Fibroblast of lung (primary cell): ENCODE measurements at regions not wholly inside any gene's neighbourhood (a gene's known extent, or its start where the extent isn't known, plus 50 kb on each side); places are given as distances from the start of the nearest gene placed in this dataset.

Experiments
- DNase-seq, 2 donors: peaks; one replicate each; pipeline versions ENCODE4 v3.0.0 to v3.0.0-alpha.2; 2010; ENCODE audit warnings: low read depth in 2 of 2
- H2AFZ ChIP-seq: 2 replicates; pipeline ENCODE4 v1.5.1; 2012; ENCODE audit warnings: low read length, control low read depth, inconsistent platforms
- H3K27ac ChIP-seq: 2 replicates; pipeline ENCODE4 v1.5.1; 2011; ENCODE audit warnings: low read length, control low read depth; ENCODE audit not compliant: insufficient read depth
- H3K27me3 ChIP-seq: 2 replicates; pipeline ENCODE4 v1.5.1; 2011; ENCODE audit warnings: mild to moderate bottlenecking, low read length; ENCODE audit not compliant: control insufficient read depth, insufficient read depth
- H3K36me3 ChIP-seq: 2 replicates; pipeline ENCODE4 v1.5.1; 2011; ENCODE audit warnings: low read length; ENCODE audit not compliant: control insufficient read depth, insufficient read depth
- H3K4me1 ChIP-seq: 2 replicates; pipeline ENCODE4 v1.5.1; 2011; ENCODE audit warnings: low read length; ENCODE audit not compliant: control insufficient read depth, insufficient read depth; ENCODE audit errors: extremely low read depth
- H3K4me2 ChIP-seq: 2 replicates; pipeline ENCODE4 v1.5.1; 2011; ENCODE audit warnings: low read length, control low read depth; ENCODE audit not compliant: insufficient read depth; ENCODE audit errors: extremely low read depth
- H3K4me3 ChIP-seq, 4 experiments: fragments of 200-600 bp in 1 of 4; sonication (generic) in 1 of 4; replicated peaks in 1 of 4; 2 replicates each; pipeline ENCODE4 v1.5.1; 2011 to 2016; ENCODE audit warnings: low read length in 4 of 4, low read depth in 3 of 4, mild to moderate bottlenecking in 3 of 4, control low read depth in 2 of 4, inconsistent platforms in 1 of 4, mixed read lengths in 1 of 4; ENCODE audit not compliant: insufficient read depth in 1 of 4; ENCODE audit errors: control extremely low read depth in 1 of 4
- H3K79me2 ChIP-seq: 2 replicates; pipeline ENCODE4 v1.5.1; 2012; ENCODE audit warnings: mild to moderate bottlenecking, low read length, inconsistent platforms; ENCODE audit not compliant: control insufficient read depth, insufficient read depth
- H3K9ac ChIP-seq: 2 replicates; pipeline ENCODE4 v1.5.1; 2011; ENCODE audit warnings: mild to moderate bottlenecking, low read length, control low read depth; ENCODE audit not compliant: insufficient read depth
- H3K9me3 ChIP-seq: 2 replicates; pipeline ENCODE4 v1.5.1; 2012; ENCODE audit warnings: low read depth, low read length; ENCODE audit not compliant: control insufficient read depth, insufficient read depth
- H4K20me1 ChIP-seq: 2 replicates; pipeline ENCODE4 v1.5.1; 2011; ENCODE audit warnings: low read length; ENCODE audit not compliant: control insufficient read depth, insufficient read depth; ENCODE audit errors: extremely low read depth
- CTCF ChIP-seq, 2 donors: IDR thresholded peaks in 1 of 2; conservative IDR thresholded peaks in 1 of 2; 1 replicate in 1 of 2; 2 replicates in 1 of 2; pipeline ENCODE4 v1.5.1; 2011 to 2012; ENCODE audit warnings: low read length in 2 of 2, control low read depth in 1 of 2, inconsistent platforms in 1 of 2, low read depth in 1 of 2, mild to moderate bottlenecking in 1 of 2
- EZH2 ChIP-seq: IDR thresholded peaks from 2 replicates; pipeline ENCODE4 v1.5.1; 2012; ENCODE audit warnings: low read length, control low read depth, mild to moderate bottlenecking; ENCODE audit errors: missing control alignments

DNA sequence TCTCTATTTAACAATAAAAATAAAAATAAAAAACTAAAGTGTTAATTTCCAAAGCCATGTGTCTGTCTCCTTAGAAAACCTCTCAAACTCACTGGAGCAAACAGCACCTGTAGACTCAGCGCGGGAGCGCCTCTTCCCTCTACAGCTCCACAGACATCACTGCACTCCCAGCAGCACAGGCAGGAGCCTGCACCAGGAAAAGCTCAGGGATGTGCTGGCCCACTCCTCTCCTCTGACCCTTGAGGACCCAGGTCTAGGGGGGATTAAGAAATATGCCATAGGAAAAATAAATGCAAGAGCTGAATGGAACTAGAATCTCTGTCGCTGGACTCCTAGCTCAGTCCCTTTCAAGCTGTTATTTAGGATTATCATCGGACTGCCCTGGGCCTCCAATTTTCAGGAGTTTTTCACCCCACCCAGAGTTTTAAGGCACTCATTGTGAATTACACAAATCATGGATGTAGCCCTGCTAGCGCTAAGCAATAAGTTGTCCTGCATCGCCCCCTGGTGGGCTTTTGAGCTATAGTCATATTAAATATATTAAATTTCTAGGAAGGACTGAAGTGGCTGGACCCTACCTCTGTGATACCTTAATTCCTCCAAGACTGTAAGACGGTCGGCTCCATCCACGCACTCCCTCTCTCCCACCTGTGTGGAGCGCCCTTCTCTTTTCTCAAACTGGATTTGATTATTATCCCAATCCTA lies 333.9 kb downstream of the UQCRFS1 start:
- H3K36me3 ChIP-seq, result no peaks in the 10 kb centered on the region
- H3K9ac ChIP-seq, result no peak overlapping the region
- H3K27ac ChIP-seq, result no peak overlapping the region
- H3K9me3 ChIP-seq, result no peaks in the 10 kb centered on the region
- TF ChIP-seq EZH2 (no peak), CTCF (conservative IDR thresholded peaks at IDR 0.05 in 1 of 2, IDR thresholded peaks at IDR 0.05 in 1 of 2; ENCODE audit: low read depth in 1 of 2, low read length in 2 of 2) (peak; percentile 59 to 60)
- no peak overlapping the region for H3K4me3 ChIP-seq
- H2AFZ ChIP-seq, result no peak overlapping the region
- H3K4me2 ChIP-seq, result no peak overlapping the region
- no peaks in the 10 kb centered on the region for H4K20me1 ChIP-seq
- H3K4me1 ChIP-seq, result peaks cover 11% of the 10 kb centered on the region
- H3K79me2 ChIP-seq, result no peaks in the 10 kb centered on the region
- peaks cover 3% of the 10 kb centered on the region for H3K27me3 ChIP-seq
- DNase-seq, result peak; percentile 38 to 77

GRCh38 chr19:28876609-28877123 lies 336.3 kb downstream of the UQCRFS1 start:
- Histone ChIP-seq H3K27ac (no peak overlapping the region), H3K9me3 (no peaks in the 10 kb centered on the region), H3K4me1 (no peaks in the 10 kb centered on the region), H2AFZ (no peak overlapping the region), H3K9ac (no peak overlapping the region), H3K4me2 (no peak overlapping the region), H3K4me3 (no peak overlapping the region), H4K20me1 (no peaks in the 10 kb centered on the region), H3K27me3 (peaks cover 3% of the 10 kb centered on the region), H3K36me3 (no peaks in the 10 kb centered on the region), H3K79me2 (no peaks in the 10 kb centered on the region)
- no peak for DNase-seq
- no peak for TF ChIP-seq CTCF (conservative IDR thresholded peaks at IDR 0.05 in 1 of 2, IDR thresholded peaks at IDR 0.05 in 1 of 2; ENCODE audit: low read depth in 1 of 2, low read length in 2 of 2)
- no peak for TF ChIP-seq EZH2

GRCh38 chr19:28874742-28875141 lies 338.2 kb downstream of the UQCRFS1 start:
- Histone ChIP-seq H3K27me3 (peaks cover 3% of the 10 kb centered on the region), H3K9ac (no peak overlapping the region), H3K4me2 (no peak overlapping the region), H3K27ac (no peak overlapping the region), H3K36me3 (no peaks in the 10 kb centered on the region), H2AFZ (no peak overlapping the region), H3K9me3 (no peaks in the 10 kb centered on the region), H3K79me2 (no peaks in the 10 kb centered on the region), H4K20me1 (no peaks in the 10 kb centered on the region), H3K4me1 (no peaks in the 10 kb centered on the region), H3K4me3 (no peak overlapping the region)
- no peak for DNase-seq
- TF ChIP-seq CTCF (conservative IDR thresholded peaks at IDR 0.05 in 1 of 2, IDR thresholded peaks at IDR 0.05 in 1 of 2; ENCODE audit: low read depth in 1 of 2, low read length in 2 of 2) (no peak), EZH2 (no peak)
